ENCODE measurements at regions not wholly inside any gene's neighbourhood (a gene's known extent, or its start where the extent isn't known, plus 50 kb on each side); places are given as distances from the start of the nearest gene placed in this dataset.
"Not testable (repeated sequence)": the region's sequence is repeated elsewhere in the genome, so short reads cannot be mapped to it uniquely, and the experiment has no call there.

DNA sequence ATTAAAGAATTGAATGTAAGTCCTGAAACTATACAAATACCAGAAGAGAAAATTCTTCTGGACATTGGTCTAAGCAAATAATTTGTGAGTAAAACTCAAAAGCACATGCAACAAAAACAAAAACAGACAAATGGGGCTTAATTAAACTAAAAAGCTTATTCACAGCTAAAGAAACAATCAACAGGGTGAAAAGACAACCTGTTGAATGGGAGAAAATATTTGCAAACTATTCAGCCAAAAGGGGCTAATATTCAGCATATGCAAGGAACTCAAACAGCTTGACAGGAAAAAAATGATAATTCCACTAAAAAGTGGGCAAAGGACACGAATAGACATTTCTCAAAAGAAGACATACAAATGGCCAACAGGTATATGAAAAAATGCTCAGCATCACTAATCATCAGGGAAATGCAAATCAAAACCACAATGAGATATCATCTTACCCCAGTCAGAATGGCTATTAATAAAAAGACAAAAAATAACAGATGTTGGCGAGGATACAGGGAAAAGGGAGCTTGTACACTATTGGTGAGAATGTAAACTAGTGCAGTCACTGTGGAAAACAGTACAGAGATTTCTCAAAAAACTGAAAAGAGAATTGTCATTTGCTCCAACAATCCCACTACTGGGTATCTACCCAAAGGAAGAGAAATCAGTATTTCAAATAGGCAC lies 177.5 kb upstream of the RTL1 start:
- no peak for DNase-seq (ENCODE audit: low read depth in 2 of 2)

DNA sequence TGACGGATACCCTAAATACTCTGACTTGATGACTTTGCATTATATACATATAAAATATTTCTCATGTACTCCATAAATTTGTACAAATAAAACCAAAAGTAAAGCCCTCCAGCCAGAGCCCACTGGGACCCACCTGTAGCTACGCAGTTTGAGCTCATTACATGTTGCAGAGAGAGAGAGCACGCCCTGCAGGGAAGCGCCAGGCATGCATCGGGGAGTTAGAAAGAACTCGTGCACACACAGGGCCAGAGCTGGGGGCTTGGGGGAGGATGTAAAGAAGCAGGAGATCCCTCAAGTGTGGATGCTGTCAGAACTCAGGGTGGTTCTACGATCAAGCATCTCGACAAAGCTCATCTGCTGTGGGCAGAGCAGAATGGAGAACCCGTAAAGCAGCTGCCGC lies 178.5 kb upstream of the RTL1 start:
- no peak for DNase-seq (ENCODE audit: low read depth in 2 of 2)

DNA sequence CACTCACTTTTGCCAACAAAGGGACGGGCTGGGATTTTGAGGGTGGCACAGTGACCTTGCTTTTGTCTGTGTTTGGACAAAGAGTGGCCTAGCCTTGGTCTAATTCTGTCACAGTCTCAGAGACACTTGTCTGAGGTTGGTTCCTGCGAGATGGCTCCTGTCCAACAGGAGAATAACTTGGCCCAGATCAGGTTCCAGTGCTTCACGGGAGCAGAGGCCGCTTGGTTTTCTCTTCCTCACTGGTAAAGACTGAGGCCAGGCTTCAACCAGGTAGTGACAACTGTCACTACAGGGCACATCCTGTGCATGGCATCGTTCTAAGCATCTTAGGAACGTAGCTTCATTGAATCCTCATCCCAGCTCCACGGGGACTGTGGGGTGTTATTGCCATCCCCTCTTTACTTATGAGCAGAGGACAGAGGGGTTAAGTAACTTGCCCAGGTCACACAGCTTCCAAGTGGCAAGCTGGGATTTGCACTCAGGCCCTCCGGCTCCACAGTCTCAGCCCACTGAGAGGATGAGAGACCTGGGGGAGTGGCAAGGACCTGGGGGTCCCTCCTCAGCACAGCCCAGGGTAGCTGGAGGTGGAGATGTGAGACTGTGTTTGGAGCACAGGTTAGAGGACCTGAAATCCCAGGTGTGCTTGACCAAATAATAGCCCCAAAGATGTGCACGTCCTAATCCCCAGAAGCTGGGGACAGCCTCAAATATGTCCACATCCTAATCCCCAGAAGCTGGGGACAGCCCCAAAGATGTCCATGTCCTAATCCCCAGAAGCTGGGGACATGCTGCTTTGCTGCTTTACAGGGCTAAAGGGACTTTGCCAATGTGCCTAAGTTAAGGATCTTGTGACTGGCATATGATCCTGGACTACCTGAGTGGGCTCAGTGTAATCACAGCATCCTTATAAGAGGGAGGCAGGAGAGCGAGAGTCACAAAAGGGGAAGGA lies 179.2 kb upstream of the RTL1 start:
- no peak for DNase-seq (ENCODE audit: low read depth in 2 of 2)

DNA sequence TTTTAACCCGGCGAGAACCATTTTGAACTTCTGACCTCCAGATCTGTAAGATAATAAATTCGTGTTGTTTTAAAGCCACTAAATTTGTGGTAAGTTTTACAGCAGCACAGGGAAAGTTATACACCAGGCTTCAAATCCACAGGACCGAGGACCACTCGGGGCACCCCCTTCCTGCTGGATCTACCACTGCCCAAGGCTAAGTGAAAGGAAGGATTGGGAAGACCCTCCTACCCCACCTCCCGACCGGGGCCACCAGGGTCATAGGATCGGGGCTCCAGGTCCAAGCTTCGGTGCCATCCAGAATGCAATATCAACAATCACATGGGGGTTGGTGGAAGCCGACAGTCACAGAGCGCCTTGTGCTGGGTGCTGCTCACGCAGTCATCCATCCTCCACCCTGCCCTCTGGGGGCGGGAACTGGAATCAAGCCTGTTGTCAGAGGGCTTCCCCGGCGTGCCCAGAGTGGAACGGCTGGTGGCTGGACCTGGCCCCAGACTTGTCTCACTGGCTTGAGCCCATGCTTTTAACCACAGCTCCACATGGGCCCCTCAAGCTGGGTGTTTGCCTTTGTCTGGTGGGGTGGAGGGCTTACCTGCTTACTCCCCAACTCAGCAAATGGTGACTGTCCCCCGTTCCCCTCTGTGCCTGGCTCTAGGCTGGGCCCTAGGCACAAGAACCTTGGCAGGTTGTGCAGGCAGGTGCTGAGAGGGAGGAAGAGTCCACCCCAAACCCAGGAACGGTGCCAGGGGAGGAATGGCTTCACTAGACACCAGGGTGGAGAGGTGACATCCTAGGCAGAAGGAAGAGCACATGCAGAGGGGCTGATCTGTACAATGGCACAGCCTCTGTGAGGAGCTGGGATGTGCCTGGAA lies 180.3 kb upstream of the RTL1 start:
- DNase-seq (ENCODE audit: low read depth in 2 of 2): no peak

DNA sequence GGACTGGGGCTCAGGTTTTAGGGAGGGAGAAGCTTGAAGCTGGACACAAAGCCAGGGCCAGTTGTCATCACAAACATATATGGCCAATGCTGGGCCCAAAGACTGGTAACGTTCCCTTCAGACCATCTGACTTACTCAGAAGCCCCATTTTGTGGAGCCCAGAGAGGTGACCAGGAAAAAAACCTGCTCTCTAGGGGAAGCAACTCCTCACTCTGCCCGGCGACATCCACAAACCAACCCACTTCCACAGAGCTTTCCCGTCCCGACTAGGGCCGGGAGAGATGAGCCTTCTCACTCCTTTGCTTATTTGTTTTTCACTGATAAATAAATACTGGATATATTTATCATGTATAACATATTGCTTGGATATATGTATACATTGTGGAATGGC lies 180.9 kb upstream of the RTL1 start:
- no peak for DNase-seq (ENCODE audit: low read depth in 2 of 2)

DNA sequence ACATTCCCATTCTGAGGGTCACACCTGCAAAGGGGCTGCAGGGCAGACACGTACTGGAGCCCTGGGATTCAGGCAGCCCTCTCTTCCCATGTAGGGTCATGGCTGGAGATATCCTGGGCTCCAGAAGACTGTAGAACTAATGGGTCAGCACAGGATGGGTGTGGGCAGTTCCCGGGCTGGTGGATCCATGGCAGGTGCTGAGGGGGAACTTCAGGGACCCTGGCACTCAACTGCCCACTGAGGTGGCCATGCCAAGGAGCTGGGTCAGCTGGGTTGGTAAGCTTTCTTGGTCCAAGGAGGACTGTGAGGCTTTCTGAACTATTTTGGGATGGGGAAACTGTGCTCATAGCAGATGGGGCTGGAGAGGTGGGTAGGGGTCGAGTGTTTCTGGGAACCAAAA lies 183.4 kb upstream of the RTL1 start:
- no peak for DNase-seq (ENCODE audit: low read depth in 2 of 2)

DNA sequence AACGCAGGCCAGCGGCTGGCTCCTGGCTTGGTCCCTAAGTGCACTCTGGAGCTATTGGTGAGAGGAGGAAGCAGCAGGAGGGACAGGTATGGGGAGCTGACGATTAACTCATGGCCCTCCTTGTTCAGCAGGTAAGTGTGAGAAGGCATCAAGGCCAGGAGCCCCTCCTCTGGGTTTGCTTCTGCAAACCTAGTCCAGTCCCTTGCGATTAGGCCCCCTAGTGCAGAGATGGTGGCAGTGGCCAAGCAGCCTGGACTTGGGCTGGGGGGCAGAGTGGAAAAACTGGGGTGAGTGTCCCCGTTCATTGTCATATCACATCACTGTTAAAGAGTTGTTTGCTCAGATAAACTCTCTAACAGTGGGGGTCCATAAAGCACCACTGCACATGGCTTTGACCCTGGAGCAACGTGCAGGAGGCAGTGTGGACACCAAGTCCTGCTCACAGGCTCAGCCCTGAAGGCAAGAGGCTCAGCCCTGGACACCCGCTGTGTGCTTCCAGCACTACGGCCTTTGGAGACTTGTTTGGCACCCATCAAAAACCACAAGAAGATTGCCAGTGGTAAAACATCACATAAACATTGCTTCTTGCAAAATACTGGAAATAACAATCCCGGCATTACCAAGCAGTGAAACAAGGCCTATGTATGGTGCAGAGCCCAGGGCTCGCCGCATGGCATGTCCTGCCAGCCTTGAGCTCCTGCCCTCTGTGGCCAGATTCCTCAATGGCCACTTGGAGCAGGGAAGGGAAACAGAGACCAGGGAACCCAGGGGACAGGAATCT lies 184.3 kb upstream of the RTL1 start:
- no peak for DNase-seq (ENCODE audit: low read depth in 2 of 2)

DNA sequence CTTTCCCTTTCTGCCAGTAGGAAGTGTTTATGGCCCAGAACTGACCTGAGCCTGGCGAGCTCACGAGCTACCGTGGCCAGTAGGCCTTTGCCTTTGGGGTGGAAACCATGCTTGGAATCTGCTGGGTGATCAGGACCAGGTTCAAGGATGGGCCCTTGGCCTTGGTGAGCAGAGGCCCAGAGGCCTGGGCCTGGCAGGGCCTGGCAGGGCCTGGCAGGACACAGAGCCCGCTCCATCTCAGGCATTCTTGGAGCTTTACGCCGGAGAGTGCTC lies 184.8 kb upstream of the RTL1 start:
- DNase-seq (ENCODE audit: low read depth in 2 of 2): no peak

DNA sequence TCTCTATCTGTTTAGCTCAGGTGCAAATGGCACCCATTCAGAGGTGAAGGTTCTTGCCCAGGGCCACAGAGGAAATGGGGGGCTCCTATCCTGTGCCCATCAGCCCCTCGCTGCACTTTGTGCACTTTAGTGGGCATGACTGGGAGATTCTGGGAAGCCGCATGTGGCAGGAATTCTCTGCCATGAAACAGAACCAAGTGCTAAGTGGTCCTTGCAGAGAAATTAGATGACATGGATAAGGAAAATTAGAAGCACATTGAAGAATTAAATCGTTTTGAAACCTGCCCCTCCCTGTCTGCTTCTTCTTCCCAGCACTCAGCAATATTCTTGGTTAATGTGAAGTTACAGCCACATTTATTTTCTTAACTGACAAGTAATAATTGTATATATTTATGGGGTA lies 185.2 kb upstream of the RTL1 start:
- no peak for DNase-seq (ENCODE audit: low read depth in 2 of 2)

DNA sequence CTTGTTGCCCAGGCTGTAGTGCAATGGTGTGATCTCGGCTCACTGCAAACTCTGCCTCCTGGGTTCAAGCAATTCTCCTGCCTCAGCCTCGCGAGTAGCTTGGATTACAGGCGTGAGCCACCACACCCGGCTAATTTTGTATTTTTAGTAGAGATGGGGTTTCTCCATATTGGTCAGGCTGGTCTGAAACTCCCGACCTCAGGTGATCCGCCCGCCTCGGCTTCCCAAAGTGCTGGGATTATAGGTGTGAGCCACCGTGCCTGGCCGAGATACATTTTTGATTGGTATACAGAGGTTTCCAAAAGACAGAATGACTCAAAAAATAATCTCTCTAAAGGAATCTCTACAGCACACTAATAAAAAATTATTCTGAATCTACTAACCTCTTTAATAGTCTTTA lies 187.0 kb upstream of the RTL1 start:
- not testable (repeated sequence) for DNase-seq (ENCODE audit: low read depth in 2 of 2)

DNA sequence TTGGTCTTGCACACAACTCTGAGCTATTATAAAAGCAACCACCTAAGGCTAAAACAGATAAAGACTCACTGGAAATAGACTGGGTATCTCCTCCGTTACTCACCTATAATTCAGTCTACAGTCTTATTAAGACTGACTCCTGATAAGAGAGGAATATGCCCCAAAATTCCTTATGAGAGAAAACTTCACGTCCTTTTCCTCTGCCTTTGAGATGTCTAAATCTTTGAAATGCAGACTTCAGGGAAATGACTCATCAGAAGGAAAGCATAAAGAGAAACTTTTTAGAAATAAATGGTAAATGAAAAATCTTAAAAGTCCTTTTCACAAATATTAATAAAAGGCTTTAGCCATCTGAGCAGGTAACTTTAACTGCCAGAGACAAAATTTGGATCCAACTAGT lies 187.5 kb upstream of the RTL1 start:
- no peak for DNase-seq (ENCODE audit: low read depth in 2 of 2)

DNA sequence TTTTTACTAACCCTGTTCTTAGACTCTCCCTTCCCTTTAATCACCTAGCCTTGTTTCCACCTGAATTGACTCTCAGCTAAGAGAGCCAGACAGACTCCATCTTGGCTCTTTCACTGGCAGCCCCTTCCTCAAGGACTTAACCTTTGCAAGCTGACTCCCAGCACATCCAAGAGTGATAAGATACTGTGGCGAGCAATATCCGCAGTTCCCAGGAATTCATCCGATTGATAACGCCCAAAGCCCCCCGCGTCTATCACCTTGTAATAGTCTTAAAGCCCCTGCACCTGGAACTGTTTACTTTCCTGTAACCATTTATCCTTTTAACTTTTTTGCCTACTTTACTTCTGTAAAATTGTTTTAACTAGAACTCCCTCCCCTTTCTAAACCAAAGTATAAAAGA lies 191.4 kb upstream of the RTL1 start:
- not testable (repeated sequence) for DNase-seq (ENCODE audit: low read depth in 2 of 2)

DNA sequence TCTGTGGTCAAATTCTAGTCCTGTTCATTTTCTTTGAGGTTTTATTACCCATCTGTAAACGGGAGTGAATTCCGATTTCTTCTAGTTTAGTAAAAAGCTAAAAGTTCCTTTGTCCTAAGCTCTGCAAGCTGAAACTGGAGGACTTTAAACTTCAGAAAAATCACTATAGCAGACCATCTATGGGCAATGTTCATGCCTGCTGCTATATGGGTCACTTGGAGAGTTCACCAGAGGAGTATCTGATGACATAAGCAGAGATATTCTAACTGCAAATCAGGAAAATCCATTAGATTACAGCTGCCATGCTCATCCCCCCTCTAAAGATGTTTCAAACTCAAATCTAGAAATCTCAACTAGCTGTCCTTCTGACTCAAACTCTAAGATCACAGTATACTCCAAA lies 193.0 kb upstream of the RTL1 start:
- DNase-seq (ENCODE audit: low read depth in 2 of 2): no peak

DNA sequence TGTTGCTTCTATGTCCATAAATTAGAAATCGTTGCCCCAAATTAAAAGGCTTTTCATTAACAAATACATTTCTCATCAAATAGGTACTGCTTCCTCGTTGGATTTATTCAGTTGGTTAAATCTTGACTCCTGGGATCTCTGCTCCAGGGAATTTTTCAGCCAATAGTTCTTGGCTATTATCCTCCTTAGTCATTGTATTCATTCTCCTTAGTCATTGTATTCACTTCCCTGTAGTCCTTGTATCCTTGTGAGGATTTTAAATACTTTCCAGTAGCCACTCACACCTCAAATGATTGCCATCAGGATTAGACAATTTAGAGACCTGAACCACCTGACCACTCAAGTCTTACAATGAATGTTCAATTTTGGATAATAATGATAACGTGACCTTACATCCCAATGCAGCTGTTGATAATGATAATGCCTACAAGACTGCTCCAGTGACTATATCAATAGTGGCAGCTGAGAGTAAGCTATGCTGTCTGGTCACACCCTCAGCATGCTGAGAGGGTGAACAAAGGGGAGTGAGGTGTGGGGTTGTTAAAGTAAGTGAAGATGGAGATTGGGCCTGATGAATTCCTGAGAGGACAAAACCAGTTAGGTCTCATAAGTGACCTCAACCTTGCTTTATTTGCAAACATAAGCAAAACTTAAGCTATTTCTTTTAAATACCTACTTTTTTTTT lies 193.7 kb upstream of the RTL1 start:
- DNase-seq (ENCODE audit: low read depth in 2 of 2): no peak

DNA sequence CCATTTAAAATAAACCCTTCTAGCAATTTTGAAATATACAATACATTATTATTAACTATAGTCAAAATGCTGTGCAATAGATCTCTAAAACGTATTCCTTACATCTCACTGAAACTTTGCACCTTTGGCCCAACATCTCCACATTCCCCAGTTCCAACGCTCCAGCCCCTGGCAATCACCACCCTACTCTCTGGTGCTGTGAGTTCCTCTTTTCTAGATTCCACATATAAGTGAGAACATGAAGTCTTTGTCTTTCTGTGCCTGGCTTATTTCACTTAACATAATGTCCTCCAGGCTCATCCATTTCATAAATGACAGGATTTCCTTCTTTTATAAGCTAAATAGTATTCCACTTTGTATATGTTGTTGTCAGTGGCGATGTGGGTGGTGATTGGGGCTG lies 194.7 kb upstream of the RTL1 start:
- DNase-seq (ENCODE audit: low read depth in 2 of 2): no peak

DNA sequence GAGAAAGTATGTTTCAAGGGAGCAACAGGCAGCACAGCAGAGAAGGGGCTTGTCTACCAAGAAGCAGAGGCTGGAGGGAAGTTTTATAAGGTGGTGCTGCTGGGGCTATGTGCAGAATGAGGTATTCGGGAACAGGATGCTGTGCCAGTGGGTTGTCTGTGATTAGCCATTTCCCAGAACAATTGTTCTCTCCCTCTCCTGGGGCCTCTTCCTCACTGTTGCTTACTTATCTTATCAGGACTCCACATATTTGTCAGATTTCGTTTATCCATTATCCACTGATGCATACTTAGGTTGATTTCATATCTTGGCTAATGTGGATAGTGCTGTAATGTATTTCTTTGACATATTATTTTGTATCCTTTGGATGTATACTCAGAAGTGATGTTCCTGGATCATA lies 195.1 kb upstream of the RTL1 start:
- DNase-seq (ENCODE audit: low read depth in 2 of 2): no peak

DNA sequence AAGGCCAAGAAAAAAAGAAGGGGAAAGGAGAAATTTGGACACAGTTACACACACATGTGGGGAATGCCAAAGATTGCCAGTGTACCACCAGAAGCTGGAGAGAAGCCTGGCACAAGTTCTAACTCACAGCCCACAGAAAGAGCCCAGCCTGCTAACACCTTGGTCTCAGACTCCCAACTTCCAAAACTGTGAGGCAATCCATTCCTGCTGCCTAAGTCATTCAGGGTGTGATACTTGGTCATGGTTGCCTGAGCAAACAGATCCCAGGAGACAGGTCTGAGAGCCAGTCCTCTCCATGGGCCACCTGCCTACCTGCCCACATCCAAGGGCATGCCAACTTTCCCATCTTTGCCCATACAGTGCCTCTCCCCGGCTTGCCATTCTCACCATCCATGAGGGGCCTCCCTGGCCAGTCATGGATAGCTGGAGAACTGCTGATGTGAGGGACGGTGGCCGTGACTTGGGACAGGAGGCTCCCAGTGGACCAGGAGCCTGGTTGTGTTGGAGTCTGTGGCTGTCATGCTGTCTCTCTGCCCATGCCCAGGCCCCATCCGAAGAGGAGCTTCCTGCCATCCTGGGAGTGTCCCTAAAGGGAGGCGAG lies 198.0 kb upstream of the RTL1 start:
- DNase-seq (ENCODE audit: low read depth in 2 of 2): no peak

DNA sequence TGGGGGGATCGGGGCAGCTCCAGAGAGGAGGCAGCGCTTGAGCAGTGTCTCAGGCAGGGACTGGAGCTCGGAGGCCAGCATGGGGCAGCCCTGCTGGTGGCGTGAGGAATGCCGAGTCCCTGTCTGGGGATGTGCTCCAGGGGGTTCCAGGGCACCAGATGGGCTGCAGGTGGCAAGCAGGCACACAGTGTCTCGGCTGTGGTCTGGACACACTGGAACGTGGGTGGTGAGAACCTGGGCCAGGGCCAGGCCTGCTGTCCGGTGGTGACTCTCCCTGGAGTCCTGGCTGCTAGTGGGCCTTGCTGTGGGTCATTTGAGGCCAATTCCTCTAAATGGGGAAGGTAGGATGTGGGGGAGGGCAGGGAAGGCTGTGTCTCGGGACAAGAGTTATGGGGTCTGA lies 199.4 kb upstream of the RTL1 start:
- no peak for DNase-seq (ENCODE audit: low read depth in 2 of 2)

DNA sequence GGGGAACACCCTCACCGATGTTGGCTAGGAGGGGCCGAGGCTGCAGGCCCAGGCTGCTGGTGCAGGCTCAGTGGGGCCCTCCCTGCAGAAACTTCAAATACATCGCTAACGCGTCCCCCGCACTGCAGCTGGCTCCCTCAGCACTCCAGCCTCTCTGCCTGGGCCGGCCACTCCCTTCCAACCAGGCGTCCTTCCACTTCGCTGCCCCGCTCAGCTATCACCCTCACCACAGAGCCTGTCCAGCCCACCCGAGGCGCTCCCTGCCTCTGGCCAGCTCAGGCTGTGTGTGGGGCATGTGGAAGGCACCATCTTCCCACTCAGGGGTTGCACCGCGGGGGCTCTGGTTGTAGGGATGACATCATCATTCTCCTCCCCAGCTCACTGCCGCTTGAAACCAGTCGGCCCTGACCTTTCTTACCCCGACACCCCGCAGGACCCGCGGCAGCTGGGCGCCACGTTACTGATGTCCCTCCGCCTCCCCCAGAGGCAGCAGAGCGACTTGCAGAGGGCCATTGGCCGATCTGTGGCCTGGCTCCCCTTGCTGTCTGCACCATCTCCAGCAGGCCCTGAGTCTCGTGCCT lies 199.9 kb upstream of the RTL1 start:
- no peak for DNase-seq (ENCODE audit: low read depth in 2 of 2)

DNA sequence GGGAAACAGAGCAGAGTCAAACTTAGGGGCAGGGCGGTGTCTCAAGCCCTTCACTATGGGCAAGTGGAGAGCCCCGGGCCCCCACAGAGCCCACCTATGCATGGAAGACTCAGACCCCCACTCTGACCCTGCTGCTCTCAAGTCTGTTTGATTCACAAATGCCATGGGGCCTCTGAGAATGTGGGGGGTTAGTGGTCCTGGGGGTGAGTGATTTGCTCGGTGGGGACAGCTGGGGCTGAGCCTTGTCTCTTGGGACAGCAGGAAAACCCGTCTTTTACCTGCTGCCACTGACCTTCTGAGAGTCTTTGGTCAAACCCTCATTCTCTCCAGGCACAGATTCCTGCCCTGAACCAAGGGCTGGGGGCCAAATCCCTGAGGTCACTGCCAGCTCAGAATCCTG lies 201.0 kb upstream of the RTL1 start:
- DNase-seq (ENCODE audit: low read depth in 2 of 2): no peak

DNA sequence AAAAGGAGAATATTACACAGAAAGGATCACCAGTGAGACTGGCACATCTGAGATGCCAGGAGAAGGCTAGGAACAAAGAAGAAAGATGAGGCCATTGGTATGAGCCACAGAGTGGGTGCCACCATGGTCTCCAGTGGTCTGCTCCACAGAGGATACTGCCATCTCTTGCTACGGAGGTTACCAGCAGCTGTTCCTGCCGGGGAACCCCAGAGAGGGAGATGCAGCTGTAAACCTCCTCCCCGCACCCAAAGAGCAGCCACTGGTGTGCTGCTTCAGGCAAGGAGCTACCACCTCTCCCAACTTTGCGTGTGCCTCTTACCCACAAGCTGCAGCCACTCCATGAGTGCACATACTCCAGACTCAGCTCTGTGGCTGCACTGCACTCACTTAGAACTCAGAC lies 201.5 kb upstream of the RTL1 start:
- no peak for DNase-seq (ENCODE audit: low read depth in 2 of 2)
